ENCODE measurements at regions not wholly inside any gene's neighbourhood (a gene's known extent, or its start where the extent isn't known, plus 50 kb on each side); places are given as distances from the start of the nearest gene placed in this dataset.

GRCh38 chr22:47921906-47922305 is 1159.5 kb downstream of the TBC1D22A start:
- CTCF ChIA-PET: interaction anchor here (0.7 kb wide), 1 partner anchor 13 kb away, joined by 3 read pairs; no protein-coding TSS in a partner anchor

GRCh38 chr22:47920380-47920959 is 1158.0 kb downstream of the TBC1D22A start:
- POLR2A ChIA-PET: no interaction called here
- Histone ChIP-seq H3K9me3 (ENCODE audit: control insufficient read depth, insufficient read depth, low read depth, low read length) (no peaks in the 10 kb centered on the region), H3K4me1 (ENCODE audit: control insufficient read depth, insufficient read depth, low read length) (no peaks in the 10 kb centered on the region)

More at GRCh38 chr22:47921906-47922305, 1159.5 kb downstream of the TBC1D22A start:
- Histone ChIP-seq H3K4me1 (ENCODE audit: control insufficient read depth, insufficient read depth, low read length) (no peaks in the 10 kb centered on the region), H3K9me3 (ENCODE audit: control insufficient read depth, insufficient read depth, low read depth, low read length) (no peaks in the 10 kb centered on the region), H3K4me3 (ENCODE audit: low read depth, low read length) (no peak overlapping the region), H3K36me3 (ENCODE audit: control insufficient read depth in 2 of 2, insufficient read depth in 1 of 2, low read length in 2 of 2) (no peaks in the 10 kb centered on the region), H3K27ac (ENCODE audit: extremely low read depth, low read depth, low read length) (no peak overlapping the region)
- POLR2A ChIA-PET: no interaction called here
- TF ChIP-seq ZNF211 (tag by site-specific recombination; IDR thresholded peaks at IDR 0.05; ENCODE audit: low read depth) (no peak), ZNF2 (tag by site-specific recombination; IDR thresholded peaks at IDR 0.05) (no peak), KLF17 (tag by site-specific recombination; IDR thresholded peaks at IDR 0.05) (no peak), ZNF174 (tag by site-specific recombination; IDR thresholded peaks at IDR 0.05) (no peak), GFI1B (tag by site-specific recombination; IDR thresholded peaks at IDR 0.05) (no peak), KLF16 (tag by site-specific recombination; IDR thresholded peaks at IDR 0.05) (no peak), ZBTB26 (tag by site-specific recombination; optimal IDR thresholded peaks at IDR 0.05) (no peak), ZNF140 (tag by site-specific recombination; IDR thresholded peaks at IDR 0.05) (no peak), ZNF341 (tag by site-specific recombination; IDR thresholded peaks at IDR 0.05; ENCODE audit: low read depth) (no peak), KLF7 (tag by site-specific recombination; IDR thresholded peaks at IDR 0.05; ENCODE audit: borderline replicate concordance) (no peak), ZNF549 (tag by site-specific recombination; IDR thresholded peaks at IDR 0.05) (no peak), ZNF664 (tag by site-specific recombination; IDR thresholded peaks at IDR 0.05) (no peak), WT1 (tag by site-specific recombination; IDR thresholded peaks at IDR 0.05) (no peak), FEZF1 (tag by site-specific recombination; IDR thresholded peaks at IDR 0.05) (no peak), ZNF416 (tag by site-specific recombination; IDR thresholded peaks at IDR 0.05) (no peak), ZNF274 (IDR thresholded peaks at IDR 0.05; ENCODE audit: low read length) (no peak), ZNF274 (tag by site-specific recombination; IDR thresholded peaks at IDR 0.05; ENCODE audit: borderline replicate concordance) (no peak), IKZF3 (tag by site-specific recombination; IDR thresholded peaks at IDR 0.05) (no peak), ZBTB49 (tag by site-specific recombination; IDR thresholded peaks at IDR 0.05; ENCODE audit: low read depth) (no peak)

More at GRCh38 chr22:47920380-47920959, 1158.0 kb downstream of the TBC1D22A start:
- CTCF ChIA-PET: no interaction called here
- Histone ChIP-seq H3K27ac (ENCODE audit: extremely low read depth, low read depth, low read length) (no peak overlapping the region), H3K36me3 (ENCODE audit: control insufficient read depth in 2 of 2, insufficient read depth in 1 of 2, low read length in 2 of 2) (no peaks in the 10 kb centered on the region), H3K4me3 (ENCODE audit: low read depth, low read length) (no peak overlapping the region)
- TF ChIP-seq ZNF510 (tag by site-specific recombination; IDR thresholded peaks at IDR 0.05; ENCODE audit: insufficient replicate concordance) (no peak), ZFP69B (tag by site-specific recombination; IDR thresholded peaks at IDR 0.05) (no peak)
